ENCODE measurements at regions not wholly inside any gene's neighbourhood (a gene's known extent, or its start where the extent isn't known, plus 50 kb on each side); places are given as distances from the start of the nearest gene placed in this dataset.

DNA sequence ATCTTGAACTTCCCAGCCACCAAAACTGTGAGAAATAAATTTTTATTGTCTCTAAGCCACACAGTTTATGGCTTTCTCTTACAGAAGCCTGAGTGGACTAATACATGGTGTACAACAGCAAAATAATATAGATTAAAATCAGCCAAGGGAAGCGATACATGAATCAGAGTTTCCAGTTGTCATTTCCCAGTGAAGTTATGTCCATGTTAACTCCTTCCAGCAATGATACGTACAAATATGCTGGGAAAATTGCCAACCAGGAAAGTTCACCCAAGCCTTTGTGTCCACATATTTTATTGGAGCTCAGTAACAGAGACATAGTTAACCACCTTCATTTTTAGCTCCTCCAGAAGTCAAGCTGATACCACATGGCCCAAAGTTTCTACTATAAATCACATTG lies 280.9 kb upstream of the KCNMB2 start:
- TF ChIP-seq POLR2AphosphoS5 (IDR thresholded peaks at IDR 0.05) = no peak
- TF ChIP-seq CTCF (IDR thresholded peaks at IDR 0.05) = no peak
